Endothelial cell (in vitro differentiated cells): ENCODE measurements at regions not wholly inside any gene's neighbourhood (a gene's known extent, or its start where the extent isn't known, plus 50 kb on each side); places are given as distances from the start of the nearest gene placed in this dataset.

ENCODE experiments used
- DNase-seq: peaks from one replicate; pipeline ENCODE4 v3.0.0; 2021; ENCODE audit warnings: low spot score
- H3K27ac Mint-ChIP-seq: one replicate; pipeline ENCODE4 v1.8.0; 2021; ENCODE audit warnings: mixed read lengths, inconsistent platforms; ENCODE audit not compliant: unreplicated experiment
- H3K27me3 Mint-ChIP-seq: one replicate; pipeline ENCODE4 v1.8.0; 2021; ENCODE audit warnings: mild to moderate bottlenecking, moderate library complexity, mixed read lengths, inconsistent platforms; ENCODE audit not compliant: unreplicated experiment
- H3K36me3 Mint-ChIP-seq: one replicate; pipeline ENCODE4 v1.8.0; 2021; ENCODE audit warnings: mild to moderate bottlenecking, low read depth, mixed read lengths, inconsistent platforms; ENCODE audit not compliant: unreplicated experiment
- H3K4me1 Mint-ChIP-seq: one replicate; pipeline ENCODE4 v1.8.0; 2021; ENCODE audit warnings: mild to moderate bottlenecking, mixed read lengths, inconsistent platforms; ENCODE audit not compliant: unreplicated experiment
- H3K4me3 Mint-ChIP-seq: one replicate; pipeline ENCODE4 v1.8.0; 2021; ENCODE audit warnings: mild to moderate bottlenecking, mixed read lengths, inconsistent platforms; ENCODE audit not compliant: unreplicated experiment
- H3K9me3 Mint-ChIP-seq: one replicate; pipeline ENCODE4 v1.8.0; 2021; ENCODE audit warnings: mixed read lengths, inconsistent platforms; ENCODE audit not compliant: unreplicated experiment
- CTCF ChIP-seq: fragments of 200-600 bp; sonication (generic); IDR thresholded peaks from one replicate; pipeline ENCODE4 v1.5.0; 2021; ENCODE audit warnings: antibody characterized with exemption; ENCODE audit not compliant: unreplicated experiment

- no peaks in the 10 kb centered on the region for H3K27me3 Mint-ChIP-seq
- H3K4me1 Mint-ChIP-seq = no peaks in the 10 kb centered on the region
- H3K27ac Mint-ChIP-seq = no peak overlapping the region
- H3K4me3 Mint-ChIP-seq = no peak overlapping the region
- H3K9me3 Mint-ChIP-seq = no peaks in the 10 kb centered on the region
- TF ChIP-seq CTCF = no peak
- no peaks in the 10 kb centered on the region for H3K36me3 Mint-ChIP-seq
- no peak for DNase-seq
These were observed 106.3 kb upstream of the MID1 start for GRCh38 chrX:10726647-10727046.

- Mint-ChIP-seq H3K4me1 (no peaks in the 10 kb centered on the region), H3K9me3 (no peaks in the 10 kb centered on the region), H3K27me3 (no peaks in the 10 kb centered on the region), H3K27ac (no peak overlapping the region), H3K36me3 (no peaks in the 10 kb centered on the region), H3K4me3 (no peak overlapping the region)
- TF ChIP-seq CTCF = no peak
- no peak for DNase-seq
These were observed 108.5 kb upstream of the MID1 start for GRCh38 chrX:10728806-10729389.

- no peak for DNase-seq
- H3K27ac Mint-ChIP-seq = no peak overlapping the region
- H3K27me3 Mint-ChIP-seq = no peaks in the 10 kb centered on the region
- H3K4me1 Mint-ChIP-seq = peaks cover 4% of the 10 kb centered on the region
- TF ChIP-seq CTCF = no peak
- no peaks in the 10 kb centered on the region for H3K9me3 Mint-ChIP-seq
- H3K4me3 Mint-ChIP-seq = no peak overlapping the region
- H3K36me3 Mint-ChIP-seq = no peaks in the 10 kb centered on the region
These were observed 119.0 kb upstream of the MID1 start for GRCh38 chrX:10739426-10739825.

GRCh38 chrX:10741003-10741402 lies 120.6 kb upstream of the MID1 start:
- DNase-seq = no peak
- no peak for TF ChIP-seq CTCF
- Mint-ChIP-seq H3K27ac (no peak overlapping the region), H3K27me3 (no peaks in the 10 kb centered on the region), H3K36me3 (no peaks in the 10 kb centered on the region), H3K9me3 (no peaks in the 10 kb centered on the region), H3K4me1 (peaks cover 4% of the 10 kb centered on the region), H3K4me3 (no peak overlapping the region)

- no peak for DNase-seq
- H3K27me3 Mint-ChIP-seq = no peaks in the 10 kb centered on the region
- peaks cover 4% of the 10 kb centered on the region for H3K4me1 Mint-ChIP-seq
- H3K27ac Mint-ChIP-seq = no peak overlapping the region
- H3K4me3 Mint-ChIP-seq = no peak overlapping the region
- TF ChIP-seq CTCF = no peak
- H3K36me3 Mint-ChIP-seq = no peaks in the 10 kb centered on the region
- no peaks in the 10 kb centered on the region for H3K9me3 Mint-ChIP-seq
These were observed 121.2 kb upstream of the MID1 start for GRCh38 chrX:10741550-10741949.
